22Rv1 (cell line): ENCODE measurements at regions not wholly inside any gene's neighbourhood (a gene's known extent, or its start where the extent isn't known, plus 50 kb on each side); places are given as distances from the start of the nearest gene placed in this dataset.

Experiments used
- H3K27ac ChIP-seq: fragments of 450-650 bp; 2 replicates; pipeline ENCODE4 v1.5.1; 2017
- CTCF ChIP-seq: fragments of 450-650 bp; IDR thresholded peaks from 2 replicates; pipeline ENCODE4 v1.5.1; 2017; ENCODE audit warnings: mild to moderate bottlenecking
- ZFX ChIP-seq: fragments of 450-650 bp; IDR thresholded peaks from 2 replicates; pipeline ENCODE4 v1.6.1; 2017; ENCODE audit warnings: antibody characterized with exemption, borderline replicate concordance

GRCh38 chr3:146903927-146904326, 298.8 kb upstream of the PLSCR5 start:
- TF ChIP-seq ZFX, result no peak
- TF ChIP-seq CTCF, result no peak
- H3K27ac ChIP-seq, result no peak overlapping the region

- no peak overlapping the region for H3K27ac ChIP-seq
- TF ChIP-seq CTCF (no peak), ZFX (no peak)
These were observed 294.0 kb upstream of the PLSCR5 start for GRCh38 chr3:146899171-146899570.

GRCh38 chr3:146896711-146897110, 291.6 kb upstream of the PLSCR5 start:
- H3K27ac ChIP-seq, result no peak overlapping the region
- TF ChIP-seq ZFX, result no peak
- TF ChIP-seq CTCF, result no peak

GRCh38 chr3:146895026-146895749, 290.0 kb upstream of the PLSCR5 start:
- H3K27ac ChIP-seq, result no peak overlapping the region
- TF ChIP-seq CTCF (no peak), ZFX (no peak)

GRCh38 chr3:146894406-146894805, 289.3 kb upstream of the PLSCR5 start:
- TF ChIP-seq CTCF (no peak), ZFX (no peak)
- H3K27ac ChIP-seq, result no peak overlapping the region

- H3K27ac ChIP-seq, result no peak overlapping the region
- no peak for TF ChIP-seq ZFX
- no peak for TF ChIP-seq CTCF
These were observed 286.9 kb upstream of the PLSCR5 start for GRCh38 chr3:146892041-146892440.

GRCh38 chr3:146889626-146890025, 284.5 kb upstream of the PLSCR5 start:
- H3K27ac ChIP-seq, result no peak overlapping the region
- TF ChIP-seq ZFX (no peak), CTCF (no peak)
